GM23248 (cell line): ENCODE measurements at regions not wholly inside any gene's neighbourhood (a gene's known extent, or its start where the extent isn't known, plus 50 kb on each side); places are given as distances from the start of the nearest gene placed in this dataset.

Experiments used
- DNase-seq: peaks from one replicate; pipeline ENCODE4 v3.0.0-alpha.2; 2015
- H2AFZ ChIP-seq: fragments of 200-600 bp; sonication (generic); 2 replicates; pipeline ENCODE4 v1.6.1; 2016; ENCODE audit warnings: antibody characterized with exemption
- H3F3A ChIP-seq: fragments of 200-600 bp; sonication (generic); 2 replicates; pipeline ENCODE4 v1.6.1; 2016; ENCODE audit warnings: mild to moderate bottlenecking, antibody characterized with exemption, mixed run types; ENCODE audit not compliant: insufficient read depth
- H3K27ac ChIP-seq: fragments of 200-600 bp; sonication (generic); 2 replicates; pipeline ENCODE4 v1.5.1; 2016; ENCODE audit warnings: mild to moderate bottlenecking
- H3K27me3 ChIP-seq: fragments of 200-600 bp; sonication (generic); replicated peaks from 2 replicates; pipeline ENCODE4 v1.6.1; 2016; ENCODE audit warnings: mild to moderate bottlenecking; ENCODE audit not compliant: insufficient read depth
- H3K36me3 ChIP-seq: fragments of 200-600 bp; sonication (generic); 2 replicates; pipeline ENCODE4 v1.6.1; 2016; ENCODE audit warnings: low read depth, mild to moderate bottlenecking
- H3K4me1 ChIP-seq: fragments of 200-600 bp; sonication (generic); 2 replicates; pipeline ENCODE4 v1.6.1; 2016; ENCODE audit warnings: mild to moderate bottlenecking; ENCODE audit not compliant: insufficient read depth
- H3K4me2 ChIP-seq: fragments of 200-600 bp; sonication (generic); one replicate; pipeline ENCODE4 v1.6.1; 2016; ENCODE audit warnings: mild to moderate bottlenecking; ENCODE audit not compliant: unreplicated experiment
- H3K4me3 ChIP-seq: fragments of 200-600 bp; sonication (generic); 2 replicates; pipeline ENCODE4 v1.5.1; 2016; ENCODE audit warnings: mild to moderate bottlenecking
- H3K79me2 ChIP-seq: fragments of 200-600 bp; sonication (generic); 2 replicates; pipeline ENCODE4 v1.6.1; 2016; ENCODE audit warnings: mild to moderate bottlenecking; ENCODE audit not compliant: insufficient read depth
- H3K9ac ChIP-seq: fragments of 200-600 bp; sonication (generic); 2 replicates; pipeline ENCODE4 v1.6.1; 2016; ENCODE audit warnings: mild to moderate bottlenecking
- H3K9me2 ChIP-seq: fragments of 200-600 bp; sonication (generic); 2 replicates; pipeline ENCODE4 v1.6.1; 2016; ENCODE audit warnings: mixed run types, mild to moderate bottlenecking, moderate library complexity; ENCODE audit not compliant: insufficient read depth
- H3K9me3 ChIP-seq: fragments of 200-600 bp; sonication (generic); one replicate; pipeline ENCODE4 v1.6.1; 2017; ENCODE audit warnings: low read depth
- H4K20me1 ChIP-seq: fragments of 200-600 bp; sonication (generic); 2 replicates; pipeline ENCODE4 v1.6.0; 2016; ENCODE audit not compliant: insufficient read depth
- EZH2 ChIP-seq: fragments of 200-600 bp; sonication (generic); IDR thresholded peaks from 2 replicates; pipeline ENCODE4 v1.6.1; 2018; ENCODE audit warnings: antibody characterized with exemption, mild to moderate bottlenecking; ENCODE audit not compliant: insufficient read depth, poor library complexity, severe bottlenecking
- EZH2phosphoT487 ChIP-seq: fragments of 200-600 bp; sonication (generic); IDR thresholded peaks from 2 replicates; pipeline ENCODE4 v1.6.1; 2018; ENCODE audit warnings: antibody characterized with exemption, moderate library complexity, mild to moderate bottlenecking, low read depth; ENCODE audit not compliant: insufficient read depth
- WGBS, 2 experiments: methylation state at CpG; one replicate each; pipeline ENCODE4 v1.1.6; 2015 to 2017; ENCODE audit warnings: low lambda C conversion rate in 2 of 2, low coverage in 1 of 2; ENCODE audit errors: missing lambda C conversion rate in 2 of 2; 5-methylcytosine and 5-hydroxymethylcytosine counted together
- in situ Hi-C: fragments of 300-500 bp; cut with MboI; formaldehyde crosslinking; loops from 2 replicates; pipeline ENCODE4 v1.15.0; 2020

DNA sequence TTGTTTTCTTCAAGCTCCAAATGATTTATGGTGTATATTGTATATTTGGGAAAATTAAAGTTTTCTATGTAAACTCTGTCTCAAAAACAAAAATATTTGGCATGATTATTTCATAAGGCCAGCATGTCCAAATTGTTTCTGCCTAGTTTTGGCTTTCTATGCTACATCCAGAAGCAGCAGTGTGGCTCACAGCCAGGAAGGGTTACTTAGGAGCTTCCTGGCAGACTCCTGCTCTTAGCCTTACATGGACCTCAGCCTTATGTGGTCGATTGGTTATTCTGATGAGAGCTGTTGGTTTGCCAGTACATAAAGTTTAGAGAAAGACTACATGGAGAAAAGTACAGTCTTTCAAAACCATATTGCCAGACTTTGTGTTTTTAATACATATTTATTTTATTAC is 297.7 kb upstream of the FAT3 start:
- DNase-seq, result no peak
- H3K9ac ChIP-seq, result no peak overlapping the region
- H3K9me2 ChIP-seq, result no peaks in the 10 kb centered on the region
- H3F3A ChIP-seq, result no peaks in the 10 kb centered on the region
- H3K36me3 ChIP-seq, result no peaks in the 10 kb centered on the region
- no peak overlapping the region for H3K4me2 ChIP-seq
- in situ Hi-C loops, result no loop called here
- H3K79me2 ChIP-seq, result no peaks in the 10 kb centered on the region
- no peak for TF ChIP-seq EZH2phosphoT487
- TF ChIP-seq EZH2, result no peak
- H3K27ac ChIP-seq, result no peak overlapping the region
- no peaks in the 10 kb centered on the region for H3K27me3 ChIP-seq
- H4K20me1 ChIP-seq, result no peaks in the 10 kb centered on the region
- H3K9me3 ChIP-seq, result no peaks in the 10 kb centered on the region
- no peak overlapping the region for H2AFZ ChIP-seq
- H3K4me1 ChIP-seq, result no peaks in the 10 kb centered on the region
- 0% methylated on average over 1 of the region's 1 CpG for WGBS, 2 experiments
- no peak overlapping the region for H3K4me3 ChIP-seq

DNA sequence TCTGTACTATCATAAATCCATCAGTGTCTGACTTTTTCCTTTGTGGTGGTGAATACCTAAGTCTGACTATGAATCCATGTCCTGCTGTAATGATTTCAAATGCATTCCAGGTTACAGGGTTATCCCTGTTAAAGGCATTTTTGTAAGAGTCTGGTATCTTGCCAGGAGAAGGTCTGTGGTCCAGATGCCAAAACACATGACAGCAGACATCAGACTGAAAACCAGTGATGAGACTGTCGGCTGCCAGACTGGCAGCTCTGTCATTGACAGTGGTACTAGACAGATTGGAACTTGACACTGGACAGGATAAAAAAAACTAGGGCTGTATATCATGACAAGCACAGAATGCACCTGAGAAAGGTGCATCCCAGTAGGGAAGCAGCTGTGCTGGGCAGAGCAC is 301.8 kb upstream of the FAT3 start:
- Histone ChIP-seq H3K9me2 (no peaks in the 10 kb centered on the region), H3K9me3 (no peaks in the 10 kb centered on the region), H3K4me3 (no peak overlapping the region), H3K79me2 (no peaks in the 10 kb centered on the region), H3K27ac (no peak overlapping the region), H2AFZ (no peak overlapping the region), H3K4me1 (no peaks in the 10 kb centered on the region), H4K20me1 (no peaks in the 10 kb centered on the region), H3K36me3 (no peaks in the 10 kb centered on the region), H3F3A (no peaks in the 10 kb centered on the region), H3K4me2 (no peak overlapping the region), H3K9ac (no peak overlapping the region), H3K27me3 (no peaks in the 10 kb centered on the region)
- WGBS, 2 experiments, result 26 to 28% methylated on average over 1 of the region's 1 CpG
- DNase-seq, result no peak
- in situ Hi-C loops, result no loop called here
- TF ChIP-seq EZH2, result no peak
- TF ChIP-seq EZH2phosphoT487, result no peak

DNA sequence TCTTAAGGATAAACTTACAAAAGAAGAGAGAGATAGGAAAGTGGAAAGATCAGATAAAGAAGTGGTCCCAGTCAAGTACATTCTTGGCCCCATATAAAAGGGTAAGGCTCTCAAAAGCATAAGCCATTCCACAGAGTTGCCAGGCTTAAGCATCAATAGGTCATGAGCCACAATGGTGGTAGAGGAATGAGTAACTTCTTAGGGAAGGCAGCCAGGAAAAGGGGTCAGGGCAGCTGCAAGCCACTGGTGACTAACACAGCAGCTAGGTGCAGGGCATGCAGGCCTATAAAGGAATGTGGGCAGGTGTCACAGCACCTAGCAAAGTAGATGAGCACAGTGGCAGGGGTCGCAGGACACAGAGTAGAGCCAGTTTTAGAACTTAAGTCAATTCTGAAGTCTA is 302.6 kb upstream of the FAT3 start:
- H3K9me2 ChIP-seq, result no peaks in the 10 kb centered on the region
- H4K20me1 ChIP-seq, result no peaks in the 10 kb centered on the region
- H3K9me3 ChIP-seq, result no peaks in the 10 kb centered on the region
- in situ Hi-C loops, result no loop called here
- H3K4me2 ChIP-seq, result no peak overlapping the region
- DNase-seq, result no peak
- TF ChIP-seq EZH2phosphoT487 (no peak), EZH2 (no peak)
- no peak overlapping the region for H3K9ac ChIP-seq
- no peaks in the 10 kb centered on the region for H3K27me3 ChIP-seq
- H3F3A ChIP-seq, result no peaks in the 10 kb centered on the region
- no peak overlapping the region for H2AFZ ChIP-seq
- H3K27ac ChIP-seq, result no peak overlapping the region
- no peak overlapping the region for H3K4me3 ChIP-seq
- no peaks in the 10 kb centered on the region for H3K79me2 ChIP-seq
- H3K36me3 ChIP-seq, result no peaks in the 10 kb centered on the region
- WGBS, 2 experiments, result 42 to 47% methylated on average over 1 of the region's 1 CpG
- no peaks in the 10 kb centered on the region for H3K4me1 ChIP-seq

GRCh38 chr11:91913407-91913806 is 311.2 kb upstream of the FAT3 start:
- Histone ChIP-seq H3K36me3 (no peaks in the 10 kb centered on the region), H3K9me3 (no peaks in the 10 kb centered on the region), H3K4me3 (no peak overlapping the region), H3K4me1 (no peaks in the 10 kb centered on the region), H4K20me1 (no peaks in the 10 kb centered on the region), H2AFZ (no peak overlapping the region), H3K79me2 (no peaks in the 10 kb centered on the region), H3F3A (no peaks in the 10 kb centered on the region), H3K9ac (no peak overlapping the region), H3K27me3 (no peaks in the 10 kb centered on the region), H3K4me2 (no peak overlapping the region), H3K27ac (no peak overlapping the region), H3K9me2 (no peaks in the 10 kb centered on the region)
- DNase-seq, result no peak
- no peak for TF ChIP-seq EZH2
- TF ChIP-seq EZH2phosphoT487, result no peak
- in situ Hi-C loops, result no loop called here

GRCh38 chr11:91912322-91912721 is 312.3 kb upstream of the FAT3 start:
- Histone ChIP-seq H3K4me1 (no peaks in the 10 kb centered on the region), H3F3A (no peaks in the 10 kb centered on the region), H4K20me1 (no peaks in the 10 kb centered on the region), H3K9ac (no peak overlapping the region), H3K4me3 (no peak overlapping the region), H3K79me2 (no peaks in the 10 kb centered on the region), H3K27me3 (no peaks in the 10 kb centered on the region), H3K9me3 (no peaks in the 10 kb centered on the region), H3K4me2 (no peak overlapping the region), H3K9me2 (no peaks in the 10 kb centered on the region), H3K36me3 (no peaks in the 10 kb centered on the region), H3K27ac (no peak overlapping the region), H2AFZ (no peak overlapping the region)
- no peak for DNase-seq
- in situ Hi-C loops, result no loop called here
- WGBS, 2 experiments, result 20 to 27% methylated on average over 4 of the region's 4 CpGs
- TF ChIP-seq EZH2phosphoT487, result no peak
- no peak for TF ChIP-seq EZH2
